Smooth muscle cell (in vitro differentiated cells): ENCODE measurements at regions not wholly inside any gene's neighbourhood (a gene's known extent, or its start where the extent isn't known, plus 50 kb on each side); places are given as distances from the start of the nearest gene placed in this dataset.
A peak's percentile ranks its signal among the peaks of the same experiment; 100 is the strongest.

ENCODE experiments used
- DNase-seq: peaks from one replicate; lab custom pipeline; 2025; ENCODE audit not compliant: unreplicated experiment; lab: John Stamatoyannopoulos, UW
- H2AFZ ChIP-seq: fragments of 200-600 bp; sonication (generic); 2 replicates; pipeline ENCODE4 v1.6.0; 2016; ENCODE audit warnings: antibody characterized with exemption, low read depth, mild to moderate bottlenecking
- H3F3A ChIP-seq: fragments of 200-600 bp; sonication (generic); 2 replicates; pipeline ENCODE4 v1.6.0; 2017; ENCODE audit warnings: antibody characterized with exemption, low read depth
- H3K27ac ChIP-seq: fragments of 200-600 bp; sonication (generic); 2 replicates; pipeline ENCODE4 v1.5.1; 2016; ENCODE audit warnings: low read depth, mild to moderate bottlenecking
- H3K27me3 ChIP-seq: fragments of 200-600 bp; sonication (generic); 2 replicates; pipeline ENCODE4 v1.6.1; 2016; ENCODE audit warnings: low read depth, mild to moderate bottlenecking
- H3K36me3 ChIP-seq: fragments of 200-600 bp; sonication (generic); 2 replicates; pipeline ENCODE4 v1.5.1; 2016; ENCODE audit warnings: low read depth
- H3K4me1 ChIP-seq: fragments of 200-600 bp; sonication (generic); 2 replicates; pipeline ENCODE4 v1.5.1; 2016; ENCODE audit warnings: low read depth
- H3K4me2 ChIP-seq: fragments of 200-600 bp; sonication (generic); 2 replicates; pipeline ENCODE4 v1.6.0; 2016; ENCODE audit warnings: mild to moderate bottlenecking
- H3K4me3 ChIP-seq: fragments of 200-600 bp; sonication (generic); 2 replicates; pipeline ENCODE4 v1.5.1; 2016; ENCODE audit warnings: mild to moderate bottlenecking
- H3K79me2 ChIP-seq: fragments of 200-600 bp; sonication (generic); 2 replicates; pipeline ENCODE4 v1.6.0; 2016; ENCODE audit warnings: low read depth, mild to moderate bottlenecking
- H3K9ac ChIP-seq: fragments of 200-600 bp; sonication (generic); 2 replicates; pipeline ENCODE4 v1.6.0; 2016; ENCODE audit warnings: low read depth
- H3K9me3 ChIP-seq: fragments of 200-600 bp; sonication (generic); replicated peaks from 2 replicates; pipeline ENCODE4 v1.5.1; 2016; ENCODE audit warnings: low read depth
- H4K20me1 ChIP-seq: fragments of 200-600 bp; sonication (generic); 2 replicates; pipeline ENCODE4 v1.6.0; 2016; ENCODE audit warnings: low read depth
- CTCF ChIP-seq: fragments of 200-600 bp; sonication (generic); IDR thresholded peaks from 2 replicates; pipeline ENCODE4 v1.5.1; 2017; ENCODE audit warnings: borderline replicate concordance, mild to moderate bottlenecking, antibody characterized with exemption; ENCODE audit not compliant: insufficient read depth, poor library complexity, severe bottlenecking
- WGBS: methylation state at CpG from one replicate; pipeline ENCODE4 v1.1.7; 2016; ENCODE audit warnings: low lambda C conversion rate; 5-methylcytosine and 5-hydroxymethylcytosine counted together

GRCh38 chr7:66493235-66494205 lies 135.2 kb upstream of the KCTD7 start:
- H3K9me3 ChIP-seq: no peaks in the 10 kb centered on the region
- WGBS: 1% methylated on average over 67 of the region's 68 CpGs
- H2AFZ ChIP-seq: peak overlapping the region; percentile 78
- no peaks in the 10 kb centered on the region for H3K27me3 ChIP-seq
- H3K36me3 ChIP-seq: no peaks in the 10 kb centered on the region
- peaks cover 5% of the 10 kb centered on the region for H3K4me1 ChIP-seq
- peak overlapping the region; percentile 63 for H3K4me3 ChIP-seq
- H3K4me2 ChIP-seq: peak overlapping the region; percentile 89
- no peaks in the 10 kb centered on the region for H3K79me2 ChIP-seq
- no peak for TF ChIP-seq CTCF
- H3K27ac ChIP-seq: peak overlapping the region; percentile 96
- peak; percentile 90 for DNase-seq
- peak overlapping the region; percentile 92 for H3K9ac ChIP-seq
- H4K20me1 ChIP-seq: no peaks in the 10 kb centered on the region
- H3F3A ChIP-seq: no peaks in the 10 kb centered on the region

GRCh38 chr7:66497346-66497745 lies 131.3 kb upstream of the KCTD7 start:
- DNase-seq: no peak
- WGBS: 95% methylated on average over 5 of the region's 5 CpGs
- H3K27ac ChIP-seq: no peak overlapping the region

GRCh38 chr7:66500087-66500486 lies 128.6 kb upstream of the KCTD7 start:
- WGBS: 94% methylated on average over 3 of the region's 3 CpGs
- H4K20me1 ChIP-seq: no peaks in the 10 kb centered on the region
- H3K27ac ChIP-seq: no peak overlapping the region
- H3K79me2 ChIP-seq: no peaks in the 10 kb centered on the region
- H3K4me1 ChIP-seq: no peaks in the 10 kb centered on the region
- no peaks in the 10 kb centered on the region for H3F3A ChIP-seq
- H3K4me3 ChIP-seq: no peak overlapping the region
- no peak for TF ChIP-seq CTCF
- no peaks in the 10 kb centered on the region for H3K9me3 ChIP-seq
- H2AFZ ChIP-seq: no peak overlapping the region
- no peak overlapping the region for H3K4me2 ChIP-seq
- H3K9ac ChIP-seq: no peak overlapping the region
- no peak for DNase-seq
- no peaks in the 10 kb centered on the region for H3K36me3 ChIP-seq
- H3K27me3 ChIP-seq: no peaks in the 10 kb centered on the region

More at GRCh38 chr7:66497346-66497745, 131.3 kb upstream of the KCTD7 start:
- Histone ChIP-seq H2AFZ (no peak overlapping the region), H3K9ac (no peak overlapping the region), H4K20me1 (no peaks in the 10 kb centered on the region), H3K36me3 (no peaks in the 10 kb centered on the region), H3K27me3 (no peaks in the 10 kb centered on the region), H3K4me1 (peaks cover 5% of the 10 kb centered on the region), H3F3A (no peaks in the 10 kb centered on the region), H3K4me3 (no peak overlapping the region), H3K9me3 (no peaks in the 10 kb centered on the region), H3K79me2 (no peaks in the 10 kb centered on the region), H3K4me2 (no peak overlapping the region)
- TF ChIP-seq CTCF: no peak
